Keratinocyte (primary cell): ENCODE measurements at regions not wholly inside any gene's neighbourhood (a gene's known extent, or its start where the extent isn't known, plus 50 kb on each side); places are given as distances from the start of the nearest gene placed in this dataset.

Experiments used
- DNase-seq: peaks from one replicate; pipeline ENCODE4 v3.0.0-alpha.2; 2011; ENCODE audit warnings: low read depth, missing footprints, low spot score
- FAIRE-seq: peaks from 2 replicates; lab custom pipeline; 2011; peaks lifted over from hg19 to GRCh38; lab: Jason Lieb, UNC
- H2AFZ ChIP-seq: 2 replicates; pipeline ENCODE4 v1.6.0; 2012; ENCODE audit warnings: low read length, control low read depth, inconsistent platforms; ENCODE audit not compliant: control insufficient read depth
- H3K27ac ChIP-seq: 2 replicates; pipeline ENCODE4 v1.5.1; 2011; ENCODE audit warnings: low read length; ENCODE audit not compliant: control insufficient read depth, insufficient read depth
- H3K27me3 ChIP-seq: 3 replicates; pipeline ENCODE4 v1.6.0; 2011; ENCODE audit warnings: low read length; ENCODE audit not compliant: control insufficient read depth, insufficient read depth; ENCODE audit errors: extremely low read depth
- H3K36me3 ChIP-seq, 2 experiments: 2 replicates in 1 of 2; 3 replicates in 1 of 2; pipeline ENCODE4 v1.5.1; 2011; ENCODE audit warnings: low read length in 2 of 2, mild to moderate bottlenecking in 1 of 2; ENCODE audit not compliant: control insufficient read depth in 2 of 2, insufficient read depth in 2 of 2; ENCODE audit errors: extremely low read depth in 1 of 2
- H3K4me1 ChIP-seq: 3 replicates; pipeline ENCODE4 v1.5.1; 2011; ENCODE audit warnings: low read length; ENCODE audit not compliant: control insufficient read depth, insufficient read depth; ENCODE audit errors: extremely low read depth
- H3K4me2 ChIP-seq: 3 replicates; pipeline ENCODE4 v1.6.0; 2011; ENCODE audit warnings: low read depth, low read length; ENCODE audit not compliant: control insufficient read depth, insufficient read depth; ENCODE audit errors: extremely low read depth
- H3K4me3 ChIP-seq, 3 experiments: fragments of 200-600 bp in 1 of 3; sonication (generic) in 1 of 3; 2 replicates in 2 of 3; 3 replicates in 1 of 3; pipeline ENCODE4 v1.5.1; 2011 to 2016; ENCODE audit warnings: low read length in 3 of 3, mild to moderate bottlenecking in 3 of 3, control low read depth in 2 of 3, inconsistent platforms in 1 of 3, low read depth in 1 of 3, mixed read lengths in 1 of 3, mixed run types in 1 of 3, moderate library complexity in 1 of 3; ENCODE audit not compliant: control insufficient read depth in 2 of 3, insufficient read depth in 2 of 3; ENCODE audit errors: extremely low read depth in 1 of 3
- H3K79me2 ChIP-seq: 2 replicates; pipeline ENCODE4 v1.6.0; 2012; ENCODE audit warnings: low read length; ENCODE audit not compliant: control insufficient read depth, insufficient read depth
- H3K9ac ChIP-seq: 3 replicates; pipeline ENCODE4 v1.6.0; 2011; ENCODE audit warnings: low read length; ENCODE audit not compliant: control insufficient read depth, insufficient read depth; ENCODE audit errors: extremely low read depth
- H3K9me1 ChIP-seq: 3 replicates; pipeline ENCODE4 v1.6.0; 2011; ENCODE audit warnings: low read length; ENCODE audit not compliant: control insufficient read depth, insufficient read depth; ENCODE audit errors: extremely low read depth
- H3K9me3 ChIP-seq: 2 replicates; pipeline ENCODE4 v1.5.1; 2012; ENCODE audit warnings: low read depth, low read length; ENCODE audit not compliant: control insufficient read depth
- H4K20me1 ChIP-seq: 3 replicates; pipeline ENCODE4 v1.6.0; 2011; ENCODE audit warnings: low read length; ENCODE audit not compliant: control insufficient read depth, insufficient read depth; ENCODE audit errors: extremely low read depth
- EZH2 ChIP-seq: IDR thresholded peaks from one replicate; pipeline ENCODE4 v1.6.1; 2012; ENCODE audit warnings: inconsistent platforms, mild to moderate bottlenecking, low read length, moderate library complexity
- dilution Hi-C: fragments of 300-500 bp; cut with MboI; formaldehyde crosslinking; loops from one replicate; pipeline ENCODE4 v1.7.0; 2020; ENCODE audit warnings: low sequenced_read_pairs; ENCODE audit not compliant: extremely low pct_ligation_motif_present
- TF ChIP-seq, protein P1 (sequence below), 3 experiments: IDR thresholded peaks in 1 of 3; conservative IDR thresholded peaks in 1 of 3; optimal IDR thresholded peaks in 1 of 3; 2 replicates in 2 of 3; 3 replicates in 1 of 3; pipeline versions ENCODE3 to v1.5.1; 2011; ENCODE audit warnings: low read length in 3 of 3, mild to moderate bottlenecking in 3 of 3, moderate library complexity in 2 of 3, control low read depth in 1 of 3, inconsistent platforms in 1 of 3; ENCODE audit not compliant: insufficient read depth in 2 of 3; ENCODE audit errors: extremely low read depth in 1 of 3

DNA sequence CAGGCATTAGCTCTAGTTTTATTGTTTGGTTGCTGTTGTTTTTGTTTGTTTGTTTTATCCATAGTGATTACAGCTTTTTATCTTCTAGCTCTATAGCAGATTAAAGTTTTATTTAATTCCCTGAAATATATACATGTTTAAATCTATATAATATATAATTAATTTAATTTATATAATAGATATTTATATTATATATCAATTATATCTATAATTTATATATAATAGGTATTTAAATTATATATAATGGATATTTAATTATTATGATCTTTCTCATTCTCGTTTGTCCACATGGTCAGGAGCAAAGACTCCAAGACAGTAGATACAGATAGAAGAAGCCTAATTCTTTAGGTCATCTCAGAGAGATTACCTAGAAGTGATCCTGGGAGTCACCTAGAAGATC, 238.8 kb upstream of the GPR149 start:
- H3K9ac ChIP-seq, result no peak overlapping the region
- H3K36me3 ChIP-seq, result no peaks in the 10 kb centered on the region
- no peak for DNase-seq
- H3K27me3 ChIP-seq, result no peaks in the 10 kb centered on the region
- H3K4me2 ChIP-seq, result no peak overlapping the region
- H3K4me1 ChIP-seq, result no peaks in the 10 kb centered on the region
- H4K20me1 ChIP-seq, result no peaks in the 10 kb centered on the region
- dilution Hi-C loops, result no loop called here
- no peak overlapping the region for H3K4me3 ChIP-seq
- H3K79me2 ChIP-seq, result no peaks in the 10 kb centered on the region
- no peak overlapping the region for H3K27ac ChIP-seq
- no peaks in the 10 kb centered on the region for H3K9me3 ChIP-seq
- FAIRE-seq, result no peak
- H2AFZ ChIP-seq, result no peak overlapping the region
- TF ChIP-seq, protein P1, sequence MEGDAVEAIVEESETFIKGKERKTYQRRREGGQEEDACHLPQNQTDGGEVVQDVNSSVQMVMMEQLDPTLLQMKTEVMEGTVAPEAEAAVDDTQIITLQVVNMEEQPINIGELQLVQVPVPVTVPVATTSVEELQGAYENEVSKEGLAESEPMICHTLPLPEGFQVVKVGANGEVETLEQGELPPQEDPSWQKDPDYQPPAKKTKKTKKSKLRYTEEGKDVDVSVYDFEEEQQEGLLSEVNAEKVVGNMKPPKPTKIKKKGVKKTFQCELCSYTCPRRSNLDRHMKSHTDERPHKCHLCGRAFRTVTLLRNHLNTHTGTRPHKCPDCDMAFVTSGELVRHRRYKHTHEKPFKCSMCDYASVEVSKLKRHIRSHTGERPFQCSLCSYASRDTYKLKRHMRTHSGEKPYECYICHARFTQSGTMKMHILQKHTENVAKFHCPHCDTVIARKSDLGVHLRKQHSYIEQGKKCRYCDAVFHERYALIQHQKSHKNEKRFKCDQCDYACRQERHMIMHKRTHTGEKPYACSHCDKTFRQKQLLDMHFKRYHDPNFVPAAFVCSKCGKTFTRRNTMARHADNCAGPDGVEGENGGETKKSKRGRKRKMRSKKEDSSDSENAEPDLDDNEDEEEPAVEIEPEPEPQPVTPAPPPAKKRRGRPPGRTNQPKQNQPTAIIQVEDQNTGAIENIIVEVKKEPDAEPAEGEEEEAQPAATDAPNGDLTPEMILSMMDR (optimal IDR thresholded peaks at IDR 0.05 in 1 of 3, IDR thresholded peaks at IDR 0.05 in 1 of 3, conservative IDR thresholded peaks at IDR 0.05 in 1 of 3; ENCODE audit: extremely low read depth in 1 of 3, insufficient read depth in 2 of 3, low read length in 3 of 3), result no peak
- no peak for TF ChIP-seq EZH2
- H3K9me1 ChIP-seq, result no peaks in the 10 kb centered on the region

DNA sequence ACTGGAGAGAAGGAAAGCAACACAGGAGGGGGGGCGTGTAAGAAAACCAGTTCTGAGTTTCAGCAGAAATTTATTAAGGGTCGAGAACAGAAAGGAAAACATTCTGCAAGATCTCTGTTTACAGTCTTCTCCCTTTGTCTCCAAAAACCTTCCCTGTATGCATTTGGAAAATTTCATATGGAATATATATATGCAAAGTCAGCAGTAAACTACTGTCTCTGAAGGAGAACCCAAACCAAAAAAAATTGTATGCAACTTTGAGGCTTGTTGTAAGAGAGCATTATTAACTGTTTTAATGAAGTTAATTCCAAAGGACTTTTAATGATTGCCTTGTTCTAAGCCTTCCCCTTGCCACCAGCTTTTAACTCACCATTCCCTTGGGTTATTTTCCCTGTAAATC, 238.2 kb upstream of the GPR149 start:
- no peak for FAIRE-seq
- H3K4me2 ChIP-seq, result no peak overlapping the region
- no peak for DNase-seq
- dilution Hi-C loops, result no loop called here
- H3K36me3 ChIP-seq, result no peaks in the 10 kb centered on the region
- no peak overlapping the region for H3K9ac ChIP-seq
- no peaks in the 10 kb centered on the region for H3K27me3 ChIP-seq
- H3K79me2 ChIP-seq, result no peaks in the 10 kb centered on the region
- no peak for TF ChIP-seq EZH2
- H3K9me3 ChIP-seq, result no peaks in the 10 kb centered on the region
- H3K4me3 ChIP-seq, result no peak overlapping the region
- H3K9me1 ChIP-seq, result no peaks in the 10 kb centered on the region
- no peak overlapping the region for H3K27ac ChIP-seq
- H2AFZ ChIP-seq, result no peak overlapping the region
- no peaks in the 10 kb centered on the region for H4K20me1 ChIP-seq
- no peaks in the 10 kb centered on the region for H3K4me1 ChIP-seq

DNA sequence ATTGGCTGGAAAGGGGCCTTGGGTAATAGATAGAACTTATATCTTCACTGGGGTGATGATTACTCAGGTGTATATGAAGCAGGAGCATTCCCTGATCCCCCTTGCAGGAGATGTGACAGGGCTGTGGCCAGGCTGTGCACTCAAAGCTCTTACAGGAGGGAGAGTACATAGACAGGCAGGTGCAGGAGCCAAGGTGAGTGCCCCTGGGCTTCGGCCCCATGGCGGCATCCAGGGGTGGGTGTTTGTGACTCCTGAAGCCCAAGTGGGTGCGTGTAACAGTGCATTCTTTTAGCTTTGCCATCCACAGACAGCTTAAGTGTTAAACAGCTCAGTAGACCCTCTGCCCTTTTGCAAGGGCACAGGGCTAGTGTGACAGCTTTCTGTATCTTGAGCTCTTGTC, 236.6 kb upstream of the GPR149 start:
- Histone ChIP-seq H3K9ac (no peak overlapping the region), H4K20me1 (no peaks in the 10 kb centered on the region), H3K9me1 (no peaks in the 10 kb centered on the region), H3K36me3 (no peaks in the 10 kb centered on the region), H3K4me3 (no peak overlapping the region), H3K4me1 (no peaks in the 10 kb centered on the region), H3K4me2 (no peak overlapping the region), H3K79me2 (no peaks in the 10 kb centered on the region), H3K27ac (no peak overlapping the region), H2AFZ (no peak overlapping the region), H3K9me3 (no peaks in the 10 kb centered on the region), H3K27me3 (no peaks in the 10 kb centered on the region)
- FAIRE-seq (no peak), DNase-seq (no peak)
- TF ChIP-seq, protein P1 (optimal IDR thresholded peaks at IDR 0.05 in 1 of 3, IDR thresholded peaks at IDR 0.05 in 1 of 3, conservative IDR thresholded peaks at IDR 0.05 in 1 of 3; ENCODE audit: extremely low read depth in 1 of 3, insufficient read depth in 2 of 3, low read length in 3 of 3), result no peak
- no peak for TF ChIP-seq EZH2
- dilution Hi-C loops, result no loop called here
